ENCODE measurements at regions not wholly inside any gene's neighbourhood (a gene's known extent, or its start where the extent isn't known, plus 50 kb on each side); places are given as distances from the start of the nearest gene placed in this dataset.

GRCh38 chr18:45252474-45252873 lies 362.8 kb upstream of the SLC14A2 start:
- peaks cover 0 to 39% of the 10 kb centered on the region in 2 experiments; a peak in 2 of 4 replicates for H3K4me1 ChIP-seq (ENCODE audit: control insufficient read depth in 1 of 2, insufficient read depth in 2 of 2, low read depth in 1 of 2, low read length in 1 of 2)
- no peak overlapping the region for H3K4me2 ChIP-seq
- peaks cover 14% of the 10 kb centered on the region for H3F3A ChIP-seq (replicated peaks; ENCODE audit: insufficient read depth)
- 76% methylated on average over 2 of the region's 2 CpGs for WGBS (ENCODE audit: low lambda C conversion rate)
- no peaks in the 10 kb centered on the region for H4K20me1 ChIP-seq (ENCODE audit: insufficient read depth)
- no peak for DNase-seq
- H3K27me3 ChIP-seq (ENCODE audit: insufficient read depth), result no peaks in the 10 kb centered on the region
- TF ChIP-seq REST (IDR thresholded peaks at IDR 0.05; ENCODE audit: low read depth, low read length), result no peak
- TF ChIP-seq RXRA (IDR thresholded peaks at IDR 0.05; ENCODE audit: borderline replicate concordance, low read depth), result no peak
- TF ChIP-seq, protein P1, sequence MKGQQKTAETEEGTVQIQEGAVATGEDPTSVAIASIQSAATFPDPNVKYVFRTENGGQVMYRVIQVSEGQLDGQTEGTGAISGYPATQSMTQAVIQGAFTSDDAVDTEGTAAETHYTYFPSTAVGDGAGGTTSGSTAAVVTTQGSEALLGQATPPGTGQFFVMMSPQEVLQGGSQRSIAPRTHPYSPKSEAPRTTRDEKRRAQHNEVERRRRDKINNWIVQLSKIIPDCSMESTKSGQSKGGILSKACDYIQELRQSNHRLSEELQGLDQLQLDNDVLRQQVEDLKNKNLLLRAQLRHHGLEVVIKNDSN (IDR thresholded peaks at IDR 0.05; ENCODE audit: borderline replicate concordance, low read depth), result no peak
- TF ChIP-seq PBX3 (IDR thresholded peaks at IDR 0.05), result no peak
- no peak for TF ChIP-seq FOSL2 (IDR thresholded peaks at IDR 0.05; ENCODE audit: borderline replicate concordance, low read depth)
- TF ChIP-seq EZH2phosphoT487 (IDR thresholded peaks at IDR 0.05; ENCODE audit: borderline replicate concordance, low read depth), result no peak
- TF ChIP-seq JUND (IDR thresholded peaks at IDR 0.05), result no peak
- no peak for TF ChIP-seq NRF1 (IDR thresholded peaks at IDR 0.05; ENCODE audit: low read depth, low read length)
- TF ChIP-seq MXI1 (IDR thresholded peaks at IDR 0.05; ENCODE audit: low read depth, low read length), result no peak
- TF ChIP-seq FOXM1 (IDR thresholded peaks at IDR 0.05; ENCODE audit: low read depth), result no peak
- no peak overlapping the region for H3K4me3 ChIP-seq (ENCODE audit: low read depth in 2 of 2, low read length in 1 of 2)
- H3K9me3 ChIP-seq, result no peaks in the 10 kb centered on the region
- no peak overlapping the region for H2AFZ ChIP-seq (ENCODE audit: low read depth)
- H3K79me2 ChIP-seq (ENCODE audit: insufficient read depth), result no peaks in the 10 kb centered on the region
- no peak overlapping the region for H3K27ac ChIP-seq (ENCODE audit: low read depth in 2 of 2, low read length in 1 of 2)
- no peak overlapping the region for H3K9ac ChIP-seq
- ChIA-PET CTCF (no interaction called here), POLR2A (no interaction called here)
- no peaks in the 10 kb centered on the region for H3K36me3 ChIP-seq (replicated peaks in 1 of 2; ENCODE audit: control insufficient read depth in 1 of 2, insufficient read depth in 2 of 2, low read length in 1 of 2)
- no peaks in the 10 kb centered on the region for H3K9me2 ChIP-seq

GRCh38 chr18:45253056-45253565 lies 362.2 kb upstream of the SLC14A2 start:
- Histone ChIP-seq H3K9ac (no peak overlapping the region), H3K27ac (ENCODE audit: low read depth in 2 of 2, low read length in 1 of 2) (no peak overlapping the region), H3K4me3 (ENCODE audit: low read depth in 2 of 2, low read length in 1 of 2) (no peak overlapping the region), H3K27me3 (ENCODE audit: insufficient read depth) (no peaks in the 10 kb centered on the region), H3K4me2 (no peak overlapping the region), H3K9me3 (no peaks in the 10 kb centered on the region), H3F3A (replicated peaks; ENCODE audit: insufficient read depth) (peaks cover 14% of the 10 kb centered on the region), H3K4me1 (ENCODE audit: control insufficient read depth in 1 of 2, insufficient read depth in 2 of 2, low read depth in 1 of 2, low read length in 1 of 2) (peaks cover 0 to 35% of the 10 kb centered on the region in 2 experiments; a peak in 2 of 4 replicates), H2AFZ (ENCODE audit: low read depth) (no peak overlapping the region), H4K20me1 (ENCODE audit: insufficient read depth) (no peaks in the 10 kb centered on the region), H3K36me3 (replicated peaks in 1 of 2; ENCODE audit: control insufficient read depth in 1 of 2, insufficient read depth in 2 of 2, low read length in 1 of 2) (no peaks in the 10 kb centered on the region), H3K79me2 (ENCODE audit: insufficient read depth) (no peaks in the 10 kb centered on the region), H3K9me2 (no peaks in the 10 kb centered on the region)
- ChIA-PET CTCF (no interaction called here), POLR2A (no interaction called here)
- 86% methylated on average over 6 of the region's 6 CpGs for WGBS (ENCODE audit: low lambda C conversion rate)
- no peak for DNase-seq
- TF ChIP-seq JUND (IDR thresholded peaks at IDR 0.05) (no peak), CTCF (IDR thresholded peaks at IDR 0.05) (no peak), POLR2AphosphoS5 (IDR thresholded peaks at IDR 0.05; ENCODE audit: low read depth, low read length) (no peak), TCF12 (IDR thresholded peaks at IDR 0.05) (no peak), TAF1 (IDR thresholded peaks at IDR 0.05; ENCODE audit: borderline replicate concordance, low read depth, low read length) (no peak), EZH2phosphoT487 (IDR thresholded peaks at IDR 0.05; ENCODE audit: borderline replicate concordance, low read depth) (no peak), ELF1 (IDR thresholded peaks at IDR 0.05) (no peak), FOXM1 (IDR thresholded peaks at IDR 0.05; ENCODE audit: low read depth) (no peak), RFX5 (IDR thresholded peaks at IDR 0.05; ENCODE audit: low read length) (no peak), FOSL2 (IDR thresholded peaks at IDR 0.05; ENCODE audit: borderline replicate concordance, low read depth) (no peak), TEAD4 (IDR thresholded peaks at IDR 0.05; ENCODE audit: borderline replicate concordance, insufficient read depth) (no peak), MAX (IDR thresholded peaks at IDR 0.05; ENCODE audit: low read depth) (no peak), GATA2 (CRISPR knock-in tag; IDR thresholded peaks at IDR 0.05) (no peak)
- TF ChIP-seq, protein P2, sequence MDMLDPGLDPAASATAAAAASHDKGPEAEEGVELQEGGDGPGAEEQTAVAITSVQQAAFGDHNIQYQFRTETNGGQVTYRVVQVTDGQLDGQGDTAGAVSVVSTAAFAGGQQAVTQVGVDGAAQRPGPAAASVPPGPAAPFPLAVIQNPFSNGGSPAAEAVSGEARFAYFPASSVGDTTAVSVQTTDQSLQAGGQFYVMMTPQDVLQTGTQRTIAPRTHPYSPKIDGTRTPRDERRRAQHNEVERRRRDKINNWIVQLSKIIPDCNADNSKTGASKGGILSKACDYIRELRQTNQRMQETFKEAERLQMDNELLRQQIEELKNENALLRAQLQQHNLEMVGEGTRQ (IDR thresholded peaks at IDR 0.05; ENCODE audit: borderline replicate concordance, low read depth, low read length), result no peak

All from SK-N-SH (cell line).